Left ventricle myocardium inferior (tissue), 1 donor: ENCODE measurements at regions not wholly inside any gene's neighbourhood (a gene's known extent, or its start where the extent isn't known, plus 50 kb on each side); places are given as distances from the start of the nearest gene placed in this dataset.
"Not testable (repeated sequence)": the region's sequence is repeated elsewhere in the genome, so short reads cannot be mapped to it uniquely, and the experiment has no call there.

Source experiments
- DNase-seq: peaks from one replicate; pipeline ENCODE4 v3.0.0-alpha.2; 2020
- H3K27ac ChIP-seq: fragments of 200-600 bp; replicated peaks from 2 replicates; pipeline ENCODE4 v1.8.0; 2021
- H3K27me3 ChIP-seq: fragments of 200-600 bp; 2 replicates; pipeline ENCODE4 v1.8.0; 2021; ENCODE audit warnings: low read depth
- H3K36me3 ChIP-seq: fragments of 200-600 bp; 2 replicates; pipeline ENCODE4 v1.8.0; 2021
- H3K4me1 ChIP-seq: fragments of 200-600 bp; 2 replicates; pipeline ENCODE4 v1.8.0; 2021
- H3K4me3 ChIP-seq: fragments of 200-600 bp; 2 replicates; pipeline ENCODE4 v1.8.0; 2021; ENCODE audit warnings: mild to moderate bottlenecking, moderate library complexity
- H3K9me3 ChIP-seq: fragments of 200-600 bp; replicated peaks from 2 replicates; pipeline ENCODE4 v1.8.0; 2021
- CTCF ChIP-seq: fragments of 200-600 bp; IDR thresholded peaks from 2 replicates; pipeline ENCODE4 v1.8.0; 2021; ENCODE audit warnings: antibody characterized with exemption, mild to moderate bottlenecking, borderline replicate concordance
- intact Hi-C: fragments of 100-400 bp; cut with micrococcal nuclease; formaldehyde crosslinking; loops from one replicate; pipeline ENCODE4 v1.11.0; 2022
- donor health status: DM: no; HTN: yes; CAD: no; lungs with severe emphysema.

- Histone ChIP-seq H3K4me3 (no peak overlapping the region), H3K27me3 (no peaks in the 10 kb centered on the region), H3K4me1 (no peaks in the 10 kb centered on the region), H3K27ac (no peak overlapping the region), H3K36me3 (no peaks in the 10 kb centered on the region), H3K9me3 (peaks cover 10% of the 10 kb centered on the region)
- intact Hi-C loops = no loop called here
- DNase-seq = no peak
- no peak for TF ChIP-seq CTCF
Observed at GRCh38 chr1:238727670-238728069, 658.7 kb upstream of the CHRM3 start.

- no peaks in the 10 kb centered on the region for H3K27me3 ChIP-seq
- intact Hi-C loops = no loop called here
- H3K36me3 ChIP-seq = no peaks in the 10 kb centered on the region
- H3K9me3 ChIP-seq = peaks cover 26% of the 10 kb centered on the region
- no peak overlapping the region for H3K4me3 ChIP-seq
- no peaks in the 10 kb centered on the region for H3K4me1 ChIP-seq
- no peak for TF ChIP-seq CTCF
- DNase-seq = no peak
- no peak overlapping the region for H3K27ac ChIP-seq
Observed at GRCh38 chr1:238722812-238723211, 663.6 kb upstream of the CHRM3 start.

GRCh38 chr1:238710697-238711096 is 675.7 kb upstream of the CHRM3 start:
- Histone ChIP-seq H3K4me3 (no peak overlapping the region), H3K9me3 (peaks cover 13% of the 10 kb centered on the region), H3K27me3 (no peaks in the 10 kb centered on the region), H3K4me1 (no peaks in the 10 kb centered on the region), H3K27ac (no peak overlapping the region), H3K36me3 (no peaks in the 10 kb centered on the region)
- TF ChIP-seq CTCF = no peak
- intact Hi-C loops = no loop called here
- no peak for DNase-seq

DNA sequence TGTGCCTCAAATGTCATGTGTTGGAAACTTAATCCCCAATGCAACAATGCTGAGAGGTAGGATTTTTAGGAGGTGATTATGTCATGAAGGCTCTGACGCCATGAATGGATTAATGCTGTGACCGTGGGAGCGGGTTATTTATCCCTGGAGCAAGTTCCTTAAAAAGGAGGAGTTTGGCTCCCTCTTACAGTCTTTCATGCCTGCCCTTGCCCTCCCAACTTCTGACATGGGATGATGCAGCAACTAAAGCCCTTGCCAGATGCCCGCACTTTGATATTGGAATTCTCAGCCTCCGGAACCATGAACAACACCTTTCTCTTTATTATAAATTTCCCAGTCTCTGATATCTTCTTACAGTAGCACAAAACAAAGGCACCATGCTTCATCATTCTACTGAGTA is 685.3 kb upstream of the CHRM3 start:
- Histone ChIP-seq H3K4me3 (no peak overlapping the region), H3K9me3 (peaks cover 13% of the 10 kb centered on the region), H3K27ac (no peak overlapping the region), H3K4me1 (no peaks in the 10 kb centered on the region), H3K36me3 (no peaks in the 10 kb centered on the region), H3K27me3 (no peaks in the 10 kb centered on the region)
- DNase-seq = no peak
- TF ChIP-seq CTCF = no peak
- intact Hi-C loops = no loop called here

DNA sequence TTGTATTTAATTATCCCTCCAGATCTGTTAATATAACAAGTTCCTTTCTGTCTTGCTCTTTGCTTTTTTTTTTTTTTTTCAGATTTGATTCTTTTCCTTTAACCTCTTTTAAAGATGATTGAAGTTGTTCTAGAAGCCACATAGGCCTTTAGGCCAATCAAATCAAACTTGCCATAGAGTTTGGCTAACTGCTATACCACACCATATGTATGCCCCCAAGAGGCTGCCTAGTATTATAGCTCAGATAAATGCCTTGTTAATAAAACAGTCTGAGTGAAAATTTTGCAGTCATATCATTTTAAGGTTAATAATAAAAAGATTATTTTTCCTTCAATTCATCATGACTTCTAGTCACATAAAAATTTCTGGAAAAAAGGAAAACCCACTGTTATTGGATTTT is 696.0 kb upstream of the CHRM3 start:
- TF ChIP-seq CTCF = no peak
- no peaks in the 10 kb centered on the region for H3K27me3 ChIP-seq
- no peak for DNase-seq
- H3K27ac ChIP-seq = no peak overlapping the region
- H3K4me3 ChIP-seq = no peak overlapping the region
- no peaks in the 10 kb centered on the region for H3K4me1 ChIP-seq
- H3K9me3 ChIP-seq = peaks cover 20% of the 10 kb centered on the region
- H3K36me3 ChIP-seq = no peaks in the 10 kb centered on the region
- intact Hi-C loops = no loop called here

DNA sequence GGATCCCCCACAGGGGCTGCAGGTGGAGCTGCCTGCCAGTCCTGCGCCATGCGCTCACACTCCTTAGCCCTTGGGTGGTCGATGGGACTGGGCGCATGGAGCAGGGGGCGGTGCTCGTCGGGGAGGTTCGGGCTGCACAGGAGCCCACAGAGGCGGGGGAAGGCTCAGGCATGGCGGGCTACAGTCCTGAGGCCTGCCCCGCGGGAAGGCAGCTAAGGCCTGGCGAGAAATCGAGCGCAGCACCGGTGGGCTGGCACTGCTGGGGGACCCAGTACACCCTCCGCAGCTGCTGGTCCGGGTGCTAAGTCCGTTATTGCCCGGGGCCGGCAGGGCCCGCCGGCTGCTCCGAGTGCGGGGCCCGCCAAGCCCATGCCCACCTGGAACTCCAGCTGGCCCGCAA is 701.8 kb upstream of the CHRM3 start:
- DNase-seq, H3K4me3 ChIP-seq, H3K36me3 ChIP-seq, H3K27ac ChIP-seq, intact Hi-C loops, H3K27me3 ChIP-seq, H3K4me1 ChIP-seq: not testable (repeated sequence)
- peaks cover 22% of the 10 kb centered on the region for H3K9me3 ChIP-seq
